H1 (cell line): ENCODE measurements at regions not wholly inside any gene's neighbourhood (a gene's known extent, or its start where the extent isn't known, plus 50 kb on each side); places are given as distances from the start of the nearest gene placed in this dataset.

Source experiments
- CTCF ChIA-PET: fragments of 300-600 bp; sonication (Branson Sonifier 250); formaldehyde crosslinking; loops from one replicate; lab custom pipeline; 2021; ENCODE audit not compliant: partially characterized antibody; lab: Charles Lee
- POLR2A ChIA-PET: fragments of 300-600 bp; sonication (Branson Sonifier 250); formaldehyde crosslinking; loops from one replicate; lab custom pipeline; 2021; ENCODE audit warnings: inconsistent platforms; ENCODE audit not compliant: partially characterized antibody; lab: Charles Lee
- DNase-seq, 2 experiments: peaks; one replicate each; pipeline versions ENCODE4 v3.0.0 to v3.0.0-alpha.2; 2010 to 2022; ENCODE audit warnings: low spot score in 2 of 2, low read depth in 1 of 2, mixed read lengths in 1 of 2
- FAIRE-seq: peaks from 2 replicates; lab custom pipeline; 2011; peaks lifted over from hg19 to GRCh38; lab: Jason Lieb, UNC
- H2AFZ ChIP-seq: 2 replicates; pipeline ENCODE4 v1.8.1; 2012; ENCODE audit warnings: low read length, inconsistent platforms
- H2AK5ac ChIP-seq: 2 replicates; pipeline ENCODE4 v1.6.1; 2013; ENCODE audit warnings: low read depth, low read length
- H2BK120ac ChIP-seq: replicated peaks from 2 replicates; pipeline ENCODE3; 2013; ENCODE audit warnings: low read depth, low read length, inconsistent platforms
- H2BK12ac ChIP-seq: 2 replicates; pipeline ENCODE4 v1.6.1; 2013; ENCODE audit warnings: low read depth, low read length
- H2BK15ac ChIP-seq: 2 replicates; pipeline ENCODE4 v1.6.1; 2013; ENCODE audit warnings: low read length
- H2BK20ac ChIP-seq: 2 replicates; pipeline ENCODE4 v1.6.1; 2013; ENCODE audit warnings: low read length
- H2BK5ac ChIP-seq: 2 replicates; pipeline ENCODE4 v1.6.1; 2013; ENCODE audit warnings: low read depth, low read length
- H3K14ac ChIP-seq: 2 replicates; pipeline ENCODE4 v1.6.1; 2013; ENCODE audit warnings: inconsistent platforms; ENCODE audit not compliant: insufficient read length
- H3K18ac ChIP-seq: 2 replicates; pipeline ENCODE4 v1.6.1; 2013; ENCODE audit warnings: low read length; ENCODE audit errors: extremely low read depth
- H3K23ac ChIP-seq: 2 replicates; pipeline ENCODE4 v1.6.1; 2013; ENCODE audit warnings: inconsistent platforms; ENCODE audit not compliant: insufficient read length
- H3K23me2 ChIP-seq: 2 replicates; pipeline ENCODE4 v1.6.1; 2013; ENCODE audit warnings: low read depth, low read length
- H3K27ac ChIP-seq: 2 replicates; pipeline ENCODE4 v1.6.1; 2011; ENCODE audit warnings: low read depth, low read length, inconsistent platforms
- H3K27me3 ChIP-seq, 4 experiments: replicated peaks in 1 of 4; 1 replicate in 1 of 4; 2 replicates in 3 of 4; pipeline versions ENCODE4 v1.6.1 to v1.8.1; 2011 to 2013; ENCODE audit warnings: low read length in 3 of 4, mild to moderate bottlenecking in 3 of 4, inconsistent platforms in 2 of 4, mixed read lengths in 2 of 4, moderate library complexity in 1 of 4; ENCODE audit not compliant: control insufficient read depth in 3 of 4, insufficient read depth in 3 of 4; ENCODE audit errors: extremely low read depth in 1 of 4
- H3K36me3 ChIP-seq, 4 experiments: 2 replicates each; pipeline versions ENCODE4 v1.6.1 to v1.8.1; 2011 to 2013; ENCODE audit warnings: mild to moderate bottlenecking in 4 of 4, low read length in 3 of 4, moderate library complexity in 2 of 4, control low read depth in 1 of 4, inconsistent platforms in 1 of 4; ENCODE audit not compliant: insufficient read depth in 4 of 4, control insufficient read depth in 2 of 4
- H3K4ac ChIP-seq: replicated peaks from 2 replicates; pipeline ENCODE3; 2013; ENCODE audit warnings: low read length, low read depth, mixed read lengths, inconsistent platforms; ENCODE audit not compliant: insufficient read length
- H3K4me1 ChIP-seq, 4 experiments: replicated peaks in 1 of 4; 1 replicate in 1 of 4; 2 replicates in 3 of 4; pipeline versions ENCODE4 v1.6.1 to v1.8.1; 2011 to 2013; ENCODE audit warnings: low read length in 3 of 4, inconsistent platforms in 2 of 4, mixed read lengths in 1 of 4; ENCODE audit not compliant: insufficient read depth in 4 of 4, control insufficient read depth in 3 of 4
- H3K4me2 ChIP-seq, 2 experiments: 2 replicates each; pipeline versions ENCODE4 v1.6.1 to v1.8.1; 2011 to 2013; ENCODE audit warnings: low read depth in 2 of 2, low read length in 2 of 2, control low read depth in 1 of 2, inconsistent platforms in 1 of 2, mild to moderate bottlenecking in 1 of 2; ENCODE audit not compliant: insufficient read depth in 1 of 2
- H3K4me3 ChIP-seq, 4 experiments: fragments of 200-600, 300-600 bp in 1 of 4; sonication (generic), shearing (Covaris generic), sonication (Bioruptor Twin) in 1 of 4; 2 replicates each; pipeline versions ENCODE4 v1.5.1 to v1.8.1; 2011 to 2016; ENCODE audit warnings: low read length in 4 of 4, low read depth in 3 of 4, control low read depth in 2 of 4, inconsistent platforms in 2 of 4, mild to moderate bottlenecking in 2 of 4, mixed read lengths in 1 of 4, moderate library complexity in 1 of 4; ENCODE audit not compliant: insufficient read depth in 2 of 4; ENCODE audit errors: extremely low read depth in 1 of 4
- H3K56ac ChIP-seq: replicated peaks from 2 replicates; pipeline ENCODE3; 2013; ENCODE audit warnings: low read depth, mild to moderate bottlenecking, mixed read lengths, low read length, inconsistent platforms; ENCODE audit not compliant: insufficient read length
- H3K79me1 ChIP-seq: 2 replicates; pipeline ENCODE4 v1.6.1; 2013; ENCODE audit warnings: low read depth, low read length, control low read depth
- H3K79me2 ChIP-seq, 2 experiments: 2 replicates each; pipeline versions ENCODE4 v1.6.1 to v1.8.1; 2012 to 2013; ENCODE audit warnings: low read length in 2 of 2, mild to moderate bottlenecking in 2 of 2, inconsistent platforms in 1 of 2; ENCODE audit not compliant: insufficient read depth in 2 of 2, control insufficient read depth in 1 of 2
- H3K9ac ChIP-seq, 4 experiments: replicated peaks in 1 of 4; 1 replicate in 1 of 4; 2 replicates in 3 of 4; pipeline versions ENCODE4 v1.6.1 to v1.8.1; 2011 to 2013; ENCODE audit warnings: low read depth in 3 of 4, low read length in 3 of 4, control low read depth in 2 of 4, mild to moderate bottlenecking in 2 of 4, moderate library complexity in 2 of 4, inconsistent platforms in 1 of 4; ENCODE audit errors: extremely low read depth in 1 of 4
- H3K9me3 ChIP-seq, 2 experiments: 2 replicates each; pipeline versions ENCODE4 v1.6.1 to v1.8.1; 2012 to 2013; ENCODE audit warnings: mild to moderate bottlenecking in 2 of 2, moderate library complexity in 2 of 2, control low read depth in 1 of 2, inconsistent platforms in 1 of 2, low read depth in 1 of 2, low read length in 1 of 2, mixed read lengths in 1 of 2; ENCODE audit not compliant: insufficient read depth in 2 of 2
- H4K20me1 ChIP-seq, 2 experiments: replicated peaks in 1 of 2; 2 replicates each; pipeline versions ENCODE3 to v1.8.1; 2011 to 2013; ENCODE audit warnings: inconsistent platforms in 2 of 2, low read length in 2 of 2, mild to moderate bottlenecking in 1 of 2; ENCODE audit not compliant: insufficient read depth in 2 of 2, control insufficient read depth in 1 of 2
- H4K5ac ChIP-seq: 2 replicates; pipeline ENCODE4 v1.6.1; 2013; ENCODE audit warnings: low read length, low read depth, mixed read lengths, inconsistent platforms; ENCODE audit not compliant: insufficient read length
- H4K8ac ChIP-seq: 2 replicates; pipeline ENCODE4 v1.8.0; 2013; ENCODE audit warnings: mild to moderate bottlenecking, moderate library complexity, low read length, inconsistent platforms; ENCODE audit not compliant: insufficient read depth; ENCODE audit errors: extremely low read depth
- H4K91ac ChIP-seq: replicated peaks from 2 replicates; pipeline ENCODE3; 2013; ENCODE audit warnings: low read length, mixed read lengths, inconsistent platforms; ENCODE audit not compliant: insufficient read length
- ATF2 ChIP-seq: IDR thresholded peaks from 2 replicates; pipeline ENCODE4 v1.6.1; 2012; ENCODE audit warnings: low read length, inconsistent platforms
- KDM1A ChIP-seq: fragments of 200-600, 300-600 bp; sonication (generic); IDR thresholded peaks from 2 replicates; pipeline ENCODE4 v1.7.1; 2016; ENCODE audit warnings: mild to moderate bottlenecking, low read length, borderline replicate concordance
- YY1 ChIP-seq: IDR thresholded peaks from 2 replicates; pipeline ENCODE4 v1.6.1; 2011; ENCODE audit warnings: low read depth, mild to moderate bottlenecking, low read length
- WGBS, 2 experiments: shearing (Covaris generic) in 1 of 2; methylation state at CpG; one replicate each; pipeline versions ENCODE4 v1.1.6 to v1.1.7; 2013 to 2015; ENCODE audit warnings: low lambda C conversion rate in 2 of 2, mixed read lengths in 2 of 2, inconsistent platforms in 1 of 2, low coverage in 1 of 2, missing lambda C conversion rate in 1 of 2; ENCODE audit not compliant: insufficient replicate concordance in 2 of 2, insufficient coverage in 1 of 2, insufficient read length in 1 of 2; ENCODE audit errors: extremely low coverage in 1 of 2, missing lambda C conversion rate in 1 of 2; 5-methylcytosine and 5-hydroxymethylcytosine counted together
- TF ChIP-seq, protein P1 (sequence below): IDR thresholded peaks from 2 replicates; pipeline ENCODE4 v1.6.1; 2011; ENCODE audit warnings: low read depth, mild to moderate bottlenecking, low read length; ENCODE audit not compliant: insufficient read depth
- TF ChIP-seq, protein P2 (sequence below): IDR thresholded peaks from 2 replicates; pipeline ENCODE4 v1.6.1; 2012; ENCODE audit warnings: inconsistent platforms

DNA sequence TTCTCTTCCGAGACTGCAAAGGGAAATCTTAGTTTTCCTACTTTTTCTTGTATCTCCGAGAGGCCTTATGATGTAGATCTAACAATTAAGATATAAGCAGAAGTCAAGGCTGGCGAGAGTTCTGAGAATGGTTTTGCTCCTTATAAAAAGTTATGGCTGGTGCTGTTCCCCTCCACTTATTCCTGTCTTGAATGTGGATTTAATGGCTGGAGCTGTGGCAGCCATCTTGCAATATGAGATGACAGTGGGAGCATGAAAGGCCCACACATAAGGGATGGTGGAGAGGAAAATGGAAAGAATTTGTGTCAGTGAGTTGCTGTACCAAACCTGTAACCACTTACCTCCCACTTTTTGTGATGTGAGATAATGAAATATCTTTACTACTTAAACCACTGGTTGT is 124.6 kb upstream of the SLC22A23 start:
- peaks cover 0 to 4% (median 2%) of the 10 kb centered on the region in 4 experiments; a peak in 3 of 7 replicates for H3K4me1 ChIP-seq
- WGBS, 2 experiments, result 93% methylated on average over 3 of the region's 3 CpGs; no CpG with 5 or more reads in 1 of the 2 experiments
- CTCF ChIA-PET, result interaction anchor here (1.4 kb wide), 1 partner anchor 19 kb away, joined by 5 read pairs; no protein-coding TSS in a partner anchor
- no peak overlapping the region for H2BK15ac ChIP-seq
- H3K23me2 ChIP-seq, result no peaks in the 10 kb centered on the region
- H3K9ac ChIP-seq, result no peak overlapping the region
- no peak overlapping the region for H3K14ac ChIP-seq
- POLR2A ChIA-PET, result interaction anchor here (1.4 kb wide), 1 partner anchor 10 kb away, joined by 3 read pairs; no protein-coding TSS in a partner anchor
- no peak overlapping the region for H3K4me3 ChIP-seq
- no peaks in the 10 kb centered on the region for H3K79me1 ChIP-seq
- H3K9me3 ChIP-seq, result no peaks in the 10 kb centered on the region
- H2AK5ac ChIP-seq, result no peak overlapping the region
- H2BK20ac ChIP-seq, result no peak overlapping the region
- H2BK120ac ChIP-seq, result no peak overlapping the region
- H2AFZ ChIP-seq, result no peak overlapping the region
- no peaks in the 10 kb centered on the region for H4K20me1 ChIP-seq
- TF ChIP-seq KDM1A, result peak; percentile 82; the same call in 1 of the 2 replicates
- TF ChIP-seq YY1, result 0 out of 2 replicates have a peak, but pooled peaks have one; percentile 28
- TF ChIP-seq, protein P1, sequence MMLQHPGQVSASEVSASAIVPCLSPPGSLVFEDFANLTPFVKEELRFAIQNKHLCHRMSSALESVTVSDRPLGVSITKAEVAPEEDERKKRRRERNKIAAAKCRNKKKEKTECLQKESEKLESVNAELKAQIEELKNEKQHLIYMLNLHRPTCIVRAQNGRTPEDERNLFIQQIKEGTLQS, result no peak
- TF ChIP-seq, protein P2, sequence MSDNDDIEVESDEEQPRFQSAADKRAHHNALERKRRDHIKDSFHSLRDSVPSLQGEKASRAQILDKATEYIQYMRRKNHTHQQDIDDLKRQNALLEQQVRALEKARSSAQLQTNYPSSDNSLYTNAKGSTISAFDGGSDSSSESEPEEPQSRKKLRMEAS, result no peak
- no peak for TF ChIP-seq ATF2
- no peak overlapping the region for H2BK12ac ChIP-seq
- H3K18ac ChIP-seq, result no peak overlapping the region
- FAIRE-seq, result no peak
- DNase-seq, result no peak
- H3K4me2 ChIP-seq, result no peak overlapping the region
- H3K56ac ChIP-seq, result no peak overlapping the region
- no peak overlapping the region for H3K4ac ChIP-seq
- no peak overlapping the region for H4K8ac ChIP-seq
- H4K5ac ChIP-seq, result no peak overlapping the region
- H3K27me3 ChIP-seq, result no peaks in the 10 kb centered on the region
- H4K91ac ChIP-seq, result no peak overlapping the region
- H3K27ac ChIP-seq, result no peak overlapping the region
- H3K23ac ChIP-seq, result no peak overlapping the region
- H2BK5ac ChIP-seq, result no peak overlapping the region
- no peaks in the 10 kb centered on the region for H3K36me3 ChIP-seq
- H3K79me2 ChIP-seq, result no peaks in the 10 kb centered on the region
